Ishikawa (cell line): ENCODE measurements at regions not wholly inside any gene's neighbourhood (a gene's known extent, or its start where the extent isn't known, plus 50 kb on each side); places are given as distances from the start of the nearest gene placed in this dataset.

Source experiments
- TAF1 ChIP-seq: IDR thresholded peaks from 2 replicates; pipeline ENCODE4 v1.6.1; 2012; ENCODE audit warnings: low read depth, mild to moderate bottlenecking
- YY1 ChIP-seq: IDR thresholded peaks from 2 replicates; pipeline ENCODE4 v1.6.1; 2012; ENCODE audit warnings: low read depth

- TF ChIP-seq TAF1 (no peak), YY1 (no peak)
Measured at GRCh38 chr4:123674762-123675465, 278.3 kb downstream of the SPRY1 start.
